Activated T-cell treated with anti-CD3 and anti-CD28 coated beads, Interleukin-2, amount 50 U/mL, for 4 hours (primary cell): ENCODE measurements at regions not wholly inside any gene's neighbourhood (a gene's known extent, or its start where the extent isn't known, plus 50 kb on each side); places are given as distances from the start of the nearest gene placed in this dataset.

Source experiments
- ATAC-seq, 2 donors: fragments of 200-7000 bp; cut with Tn5 transposase; one replicate each; pipeline ENCODE4 v1.10.0; 2021
- DNase-seq: peaks from one replicate; pipeline ENCODE4 v3.0.0-alpha.2; 2020
- H3K27me3 Mint-ChIP-seq: one replicate; pipeline ENCODE4 v1.8.0; 2021; ENCODE audit warnings: low read depth, mixed read lengths
- H3K36me3 Mint-ChIP-seq: one replicate; pipeline ENCODE4 v1.8.0; 2022; ENCODE audit warnings: mixed read lengths; ENCODE audit not compliant: insufficient read depth
- H3K4me1 Mint-ChIP-seq: one replicate; pipeline ENCODE4 v1.8.0; 2021; ENCODE audit warnings: low read depth, mixed read lengths
- H3K4me3 Mint-ChIP-seq: one replicate; pipeline ENCODE4 v1.8.0; 2021; ENCODE audit warnings: mild to moderate bottlenecking, moderate library complexity, mixed read lengths
- H3K9me3 Mint-ChIP-seq: one replicate; pipeline ENCODE4 v1.8.0; 2021; ENCODE audit warnings: mixed read lengths

DNA sequence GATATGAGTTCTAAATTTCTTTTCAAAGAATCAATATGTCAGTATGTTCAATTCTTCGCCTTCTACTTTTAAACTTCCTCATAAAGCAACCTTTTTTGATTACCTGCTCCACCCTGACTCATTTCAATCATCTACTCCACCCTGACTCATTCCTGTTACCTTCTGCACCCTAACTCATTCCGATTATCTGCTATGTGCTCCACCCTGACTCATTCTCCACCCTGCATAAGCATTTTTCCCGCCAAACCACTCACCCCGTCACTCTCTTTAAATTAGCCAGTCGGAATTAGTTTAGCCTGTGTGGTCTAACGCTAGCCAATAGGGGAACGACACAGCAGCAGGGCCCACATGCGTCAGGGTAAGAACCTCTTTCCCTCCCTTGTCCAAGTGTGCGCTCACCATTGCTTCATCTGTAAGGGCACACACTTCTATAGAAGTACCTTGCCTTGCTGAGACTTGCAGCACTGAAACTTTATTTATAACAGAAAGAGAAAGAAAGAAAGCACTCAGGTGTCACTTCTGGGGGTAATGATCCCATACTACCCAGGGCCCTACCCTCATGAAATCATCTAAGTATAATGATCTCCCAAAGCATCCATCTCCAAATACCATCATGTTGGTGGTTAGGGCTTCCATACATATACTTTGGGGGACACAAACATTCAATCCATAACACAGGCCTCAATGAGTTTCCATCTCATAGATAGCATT is 875.2 kb downstream of the RAPGEF2 start:
- Mint-ChIP-seq H3K4me1 (no peaks in the 10 kb centered on the region), H3K4me3 (no peak overlapping the region), H3K36me3 (no peaks in the 10 kb centered on the region), H3K27me3 (no peaks in the 10 kb centered on the region), H3K9me3 (peaks cover 5% of the 10 kb centered on the region)
- DNase-seq, result no peak
- no peak for ATAC-seq

DNA sequence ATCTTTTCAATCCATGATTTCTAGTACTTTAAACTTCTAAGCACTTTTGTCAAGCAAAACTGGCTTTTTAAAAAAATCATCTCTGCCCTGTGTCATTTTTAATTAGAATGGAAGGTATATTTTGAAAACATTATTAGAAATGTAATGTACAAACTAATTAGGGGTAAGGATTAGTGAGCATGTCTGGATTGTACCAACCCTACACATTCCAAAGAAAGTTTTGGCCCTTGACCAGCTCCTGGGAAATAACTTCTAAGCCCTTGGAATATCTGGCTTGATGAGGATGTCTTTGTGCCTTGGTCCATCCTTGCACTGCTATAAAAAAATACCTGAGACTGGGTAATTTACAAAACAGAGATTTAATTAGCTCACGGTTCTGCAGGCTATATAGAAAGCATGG is 876.5 kb downstream of the RAPGEF2 start:
- Mint-ChIP-seq H3K9me3 (peaks cover 5% of the 10 kb centered on the region), H3K4me1 (no peaks in the 10 kb centered on the region), H3K27me3 (no peaks in the 10 kb centered on the region), H3K36me3 (no peaks in the 10 kb centered on the region), H3K4me3 (no peak overlapping the region)
- DNase-seq, result no peak
- no peak for ATAC-seq

DNA sequence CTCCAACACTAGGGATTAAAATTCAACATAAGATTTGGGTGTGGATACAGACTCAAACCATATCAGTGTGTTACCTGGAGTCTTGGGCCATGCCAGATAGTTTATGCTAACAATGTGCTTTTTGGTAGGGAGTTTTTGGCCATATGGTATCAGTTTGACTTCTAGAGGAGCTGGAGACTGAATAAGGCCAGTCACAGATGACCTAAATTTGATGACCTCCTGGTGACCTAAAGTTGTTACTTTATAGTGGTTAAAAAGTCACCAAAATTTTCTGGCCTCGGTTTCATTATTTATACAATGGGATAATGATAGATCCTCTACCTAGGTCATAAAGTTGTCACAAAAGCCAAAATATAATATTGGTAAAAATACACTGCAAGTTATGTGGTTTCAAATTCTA is 877.1 kb downstream of the RAPGEF2 start:
- DNase-seq, result no peak
- ATAC-seq, result no peak
- Mint-ChIP-seq H3K36me3 (no peaks in the 10 kb centered on the region), H3K27me3 (no peaks in the 10 kb centered on the region), H3K9me3 (peaks cover 5% of the 10 kb centered on the region), H3K4me1 (no peaks in the 10 kb centered on the region), H3K4me3 (no peak overlapping the region)

DNA sequence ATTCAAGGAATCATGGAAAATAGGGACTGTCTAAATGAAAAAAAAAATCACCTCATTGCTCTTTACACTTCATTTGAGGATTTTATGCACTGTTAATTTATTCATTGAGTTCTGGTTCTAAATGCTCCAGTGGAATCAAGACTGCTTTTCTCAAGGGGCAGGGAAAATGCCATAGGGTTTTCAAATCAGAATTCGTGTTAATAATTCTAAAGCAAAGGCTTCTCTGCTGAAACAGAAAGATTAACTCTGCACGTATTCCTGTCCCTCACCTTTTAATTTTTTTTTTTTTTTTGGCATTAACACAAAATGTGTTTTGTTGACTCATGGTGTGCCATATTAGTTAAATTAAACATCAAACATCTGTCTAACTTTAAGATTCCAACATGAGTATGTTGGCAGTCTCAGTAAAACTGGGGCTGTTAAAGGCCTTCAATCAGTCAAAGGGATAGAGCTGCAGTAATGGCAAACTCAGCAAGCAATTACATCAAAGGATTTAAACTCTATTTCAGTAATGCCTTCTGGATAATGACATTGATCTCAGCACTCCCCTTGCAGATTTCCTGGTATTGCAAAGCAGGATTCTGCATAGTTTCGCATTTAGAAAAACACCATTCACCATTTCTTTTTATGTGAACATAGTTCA is 878.1 kb downstream of the RAPGEF2 start:
- H3K9me3 Mint-ChIP-seq, result peaks cover 5% of the 10 kb centered on the region
- H3K4me1 Mint-ChIP-seq, result no peaks in the 10 kb centered on the region
- H3K36me3 Mint-ChIP-seq, result no peaks in the 10 kb centered on the region
- H3K4me3 Mint-ChIP-seq, result no peak overlapping the region
- H3K27me3 Mint-ChIP-seq, result no peaks in the 10 kb centered on the region
- no peak for DNase-seq
- no peak for ATAC-seq

DNA sequence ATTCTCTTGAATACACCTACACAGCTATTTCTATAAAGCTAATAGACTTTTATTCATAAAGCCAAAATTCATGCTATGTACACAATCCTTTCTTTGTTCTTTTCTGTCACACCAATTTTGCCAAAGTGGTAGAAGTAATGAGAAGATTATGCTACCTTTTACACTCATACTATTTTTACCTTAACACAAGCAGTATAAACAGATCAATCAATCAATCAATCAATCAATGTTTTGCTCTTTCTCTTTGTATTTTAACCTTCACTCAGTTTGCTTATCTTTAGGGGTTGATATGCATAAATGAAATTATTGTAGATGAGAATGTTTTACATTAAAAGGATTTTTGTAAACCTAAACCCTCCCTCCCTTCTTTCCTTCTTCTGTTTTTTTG is 878.6 kb downstream of the RAPGEF2 start:
- no peaks in the 10 kb centered on the region for H3K36me3 Mint-ChIP-seq
- DNase-seq (no peak), ATAC-seq (no peak)
- H3K9me3 Mint-ChIP-seq, result peaks cover 5% of the 10 kb centered on the region
- no peak overlapping the region for H3K4me3 Mint-ChIP-seq
- H3K27me3 Mint-ChIP-seq, result no peaks in the 10 kb centered on the region
- no peaks in the 10 kb centered on the region for H3K4me1 Mint-ChIP-seq

DNA sequence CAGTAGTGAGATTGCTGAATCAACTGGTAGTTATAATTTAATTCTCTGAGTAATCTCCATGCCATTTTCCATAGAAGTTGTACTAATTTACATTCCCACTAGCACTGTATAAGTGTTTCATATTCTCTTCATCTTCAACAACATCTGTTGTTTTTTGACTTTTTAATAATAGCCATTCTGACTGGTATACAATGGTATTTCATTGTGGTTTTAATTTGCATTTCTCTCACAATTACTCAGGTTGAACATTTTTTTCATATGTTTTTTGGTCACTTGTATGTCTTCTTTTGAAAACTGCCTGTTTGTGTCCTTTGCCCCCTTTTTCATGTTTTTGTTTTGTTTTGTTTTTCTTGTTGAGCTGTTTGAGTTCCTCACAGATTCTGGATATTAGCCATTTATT is 880.2 kb downstream of the RAPGEF2 start:
- H3K27me3 Mint-ChIP-seq, result no peaks in the 10 kb centered on the region
- no peak for DNase-seq
- peaks cover 1% of the 10 kb centered on the region for H3K9me3 Mint-ChIP-seq
- H3K4me3 Mint-ChIP-seq, result no peak overlapping the region
- H3K36me3 Mint-ChIP-seq, result no peaks in the 10 kb centered on the region
- H3K4me1 Mint-ChIP-seq, result no peaks in the 10 kb centered on the region
- ATAC-seq, result no peak

DNA sequence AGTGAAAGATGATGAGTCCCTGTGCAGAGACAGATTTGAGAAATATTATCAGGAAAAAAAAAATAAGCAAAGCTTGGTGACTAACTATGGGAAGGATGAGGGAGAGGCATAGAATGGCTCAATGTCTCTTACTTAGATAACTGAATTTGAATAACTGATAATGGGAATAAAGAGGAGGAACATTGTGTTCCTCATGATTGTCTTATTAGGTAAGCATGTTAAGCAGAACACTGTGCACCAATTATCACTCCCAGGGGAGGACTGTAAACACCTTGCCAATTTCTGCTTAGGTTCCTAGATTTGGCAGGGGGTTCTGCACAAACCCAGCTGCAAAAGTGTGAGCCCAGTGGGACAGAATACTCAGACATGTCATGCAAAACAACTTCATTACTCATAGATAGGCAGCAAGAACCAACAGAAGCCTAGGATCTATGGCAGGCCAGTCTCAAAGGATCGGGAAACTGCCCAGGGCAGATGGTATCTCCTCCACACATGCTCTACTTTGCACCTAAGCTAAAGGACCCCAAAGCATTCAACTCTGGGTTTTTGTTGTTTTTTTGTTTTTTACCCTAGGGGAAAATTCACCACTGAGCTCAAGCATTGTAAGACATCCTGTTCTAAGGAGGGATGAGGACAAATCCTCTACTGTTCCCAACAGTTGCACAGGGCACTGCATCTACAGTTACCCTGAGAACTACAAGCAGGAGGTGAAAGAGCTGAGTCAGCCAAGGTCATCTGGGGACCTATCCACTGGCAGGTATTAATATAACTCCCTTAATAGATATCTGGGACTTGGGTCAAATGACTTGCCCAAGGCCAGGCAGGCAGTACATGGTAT is 907.0 kb downstream of the RAPGEF2 start:
- ATAC-seq (no peak), DNase-seq (no peak)
- Mint-ChIP-seq H3K9me3 (peaks cover 19% of the 10 kb centered on the region), H3K4me3 (no peak overlapping the region), H3K4me1 (no peaks in the 10 kb centered on the region), H3K27me3 (no peaks in the 10 kb centered on the region), H3K36me3 (no peaks in the 10 kb centered on the region)

DNA sequence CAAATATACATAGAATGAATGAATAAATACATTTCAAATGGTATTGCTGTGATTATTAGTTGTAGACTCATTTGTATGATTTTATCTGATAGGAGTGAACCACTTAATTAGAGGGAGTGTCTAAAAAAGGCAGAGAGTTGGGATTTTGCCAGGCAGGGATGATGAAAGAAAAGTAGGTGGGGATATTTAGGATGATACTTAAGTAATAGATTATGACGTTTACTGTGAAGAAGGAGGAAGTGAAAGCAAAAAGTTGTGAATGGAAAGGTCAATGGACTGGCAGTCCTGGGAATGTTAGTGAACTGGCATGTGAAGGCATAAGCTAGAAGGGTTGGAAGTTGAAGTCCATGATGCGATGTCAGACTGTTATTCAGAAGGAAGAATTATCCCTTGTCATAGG is 917.1 kb downstream of the RAPGEF2 start:
- Mint-ChIP-seq H3K9me3 (peaks cover 12% of the 10 kb centered on the region), H3K27me3 (no peaks in the 10 kb centered on the region), H3K36me3 (no peaks in the 10 kb centered on the region), H3K4me3 (no peak overlapping the region), H3K4me1 (no peaks in the 10 kb centered on the region)
- DNase-seq (no peak), ATAC-seq (no peak)

DNA sequence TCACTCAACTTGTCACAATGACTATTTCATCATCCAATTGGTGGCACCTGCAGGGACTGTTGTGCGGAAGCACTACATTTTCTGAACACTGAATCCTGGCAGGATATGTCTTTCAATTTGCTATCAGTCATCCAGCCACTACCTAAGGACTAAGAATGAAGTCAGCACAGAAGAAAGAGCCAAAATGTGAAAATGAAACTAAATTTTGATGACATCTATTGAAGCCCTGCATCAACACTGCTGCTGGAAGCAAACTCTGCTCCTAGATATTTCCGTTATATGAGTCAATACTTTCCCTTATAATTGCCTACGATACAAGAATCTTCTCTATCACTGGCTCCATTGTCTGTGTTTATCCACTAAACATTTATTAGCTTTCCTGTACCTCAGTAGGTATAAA is 917.9 kb downstream of the RAPGEF2 start:
- no peak for ATAC-seq
- no peaks in the 10 kb centered on the region for H3K36me3 Mint-ChIP-seq
- H3K27me3 Mint-ChIP-seq, result no peaks in the 10 kb centered on the region
- no peak for DNase-seq
- H3K9me3 Mint-ChIP-seq, result peaks cover 10% of the 10 kb centered on the region
- no peaks in the 10 kb centered on the region for H3K4me1 Mint-ChIP-seq
- no peak overlapping the region for H3K4me3 Mint-ChIP-seq

DNA sequence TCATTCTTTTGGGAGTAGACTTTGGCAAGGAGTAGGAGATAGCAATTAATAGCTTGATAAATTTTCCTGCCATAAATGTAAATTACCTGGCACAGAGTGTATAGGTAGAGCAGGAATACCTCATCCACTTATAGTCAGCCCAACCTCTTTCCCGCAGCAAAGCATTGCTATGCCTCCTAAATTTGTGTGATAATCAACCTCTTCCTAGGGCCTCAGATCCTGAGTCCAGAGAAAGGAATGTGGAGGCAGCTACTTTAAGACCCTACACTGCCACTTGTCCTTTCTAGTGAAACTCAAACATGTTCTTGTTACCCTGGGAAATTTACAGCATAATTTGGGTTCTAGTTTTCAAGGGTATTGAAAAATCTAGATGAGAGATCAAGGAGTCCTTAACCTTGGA is 919.0 kb downstream of the RAPGEF2 start:
- Mint-ChIP-seq H3K4me1 (no peaks in the 10 kb centered on the region), H3K36me3 (no peaks in the 10 kb centered on the region), H3K9me3 (peaks cover 10% of the 10 kb centered on the region), H3K27me3 (no peaks in the 10 kb centered on the region), H3K4me3 (no peak overlapping the region)
- DNase-seq (no peak), ATAC-seq (no peak)

DNA sequence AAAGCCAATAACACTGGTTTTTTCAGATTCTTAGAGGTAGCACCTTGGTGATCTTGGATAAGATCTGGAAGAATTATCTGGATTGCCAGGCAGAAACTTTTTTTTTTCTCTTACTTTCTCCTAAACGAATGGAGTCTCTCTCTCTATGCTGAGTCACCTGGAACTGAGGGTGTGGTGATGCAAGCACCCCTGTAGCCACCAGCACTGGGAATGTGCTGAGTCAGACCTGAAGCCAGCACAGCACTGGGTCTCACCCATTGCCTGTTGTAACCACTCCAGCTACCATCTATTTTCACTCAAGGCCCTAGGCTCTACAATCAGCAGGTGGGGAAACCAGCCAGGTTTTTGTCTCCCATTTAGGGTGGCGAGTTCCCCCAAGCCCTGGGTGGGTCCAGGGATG is 923.8 kb downstream of the RAPGEF2 start:
- no peak for ATAC-seq

DNA sequence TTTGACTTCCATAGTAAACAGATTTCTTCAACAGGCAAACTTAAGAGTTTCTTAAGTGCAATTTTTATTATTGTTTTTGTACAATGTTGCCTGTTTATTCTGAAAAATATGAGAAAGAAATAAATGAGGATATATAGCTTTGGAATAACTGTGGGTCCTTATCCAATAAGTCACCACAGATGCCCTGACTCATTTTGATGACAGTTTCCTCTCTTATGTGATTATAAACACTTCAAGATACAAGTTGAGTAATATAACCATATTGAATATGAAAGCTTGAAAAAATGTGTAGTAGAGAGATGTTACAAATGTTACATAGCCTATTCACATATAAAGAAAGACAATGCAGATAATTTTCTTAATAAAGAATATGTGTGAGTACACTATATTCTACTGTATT is 931.6 kb downstream of the RAPGEF2 start:
- Mint-ChIP-seq H3K9me3 (peaks cover 5% of the 10 kb centered on the region), H3K27me3 (no peaks in the 10 kb centered on the region), H3K4me3 (no peak overlapping the region), H3K4me1 (no peaks in the 10 kb centered on the region), H3K36me3 (no peaks in the 10 kb centered on the region)
- no peak for ATAC-seq
- no peak for DNase-seq

More for the DNA sequence above, 923.8 kb downstream of the RAPGEF2 start:
- Mint-ChIP-seq H3K9me3 (no peaks in the 10 kb centered on the region), H3K4me1 (no peaks in the 10 kb centered on the region), H3K36me3 (no peaks in the 10 kb centered on the region), H3K27me3 (no peaks in the 10 kb centered on the region), H3K4me3 (no peak overlapping the region)
- no peak for DNase-seq

DNA sequence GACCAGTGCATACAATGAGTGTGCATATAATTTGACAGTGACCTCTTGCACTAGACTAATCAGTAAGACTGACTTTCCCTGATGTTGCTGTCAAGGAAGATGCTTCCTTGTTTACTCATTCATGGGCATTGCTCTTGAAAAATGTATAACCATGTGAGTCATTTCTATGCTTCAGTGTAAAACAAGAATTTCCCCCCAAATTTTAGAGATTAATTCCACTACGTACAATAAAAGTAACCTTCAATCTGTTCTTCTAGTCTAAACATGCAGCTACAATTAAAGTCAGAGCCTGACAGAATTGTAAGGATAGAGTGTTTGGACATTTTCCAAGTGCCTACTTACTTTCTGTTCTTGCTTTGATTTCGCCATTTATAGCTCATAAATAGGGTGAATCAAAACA is 935.7 kb downstream of the RAPGEF2 start:
- H3K36me3 Mint-ChIP-seq, result no peaks in the 10 kb centered on the region
- no peaks in the 10 kb centered on the region for H3K27me3 Mint-ChIP-seq

DNA sequence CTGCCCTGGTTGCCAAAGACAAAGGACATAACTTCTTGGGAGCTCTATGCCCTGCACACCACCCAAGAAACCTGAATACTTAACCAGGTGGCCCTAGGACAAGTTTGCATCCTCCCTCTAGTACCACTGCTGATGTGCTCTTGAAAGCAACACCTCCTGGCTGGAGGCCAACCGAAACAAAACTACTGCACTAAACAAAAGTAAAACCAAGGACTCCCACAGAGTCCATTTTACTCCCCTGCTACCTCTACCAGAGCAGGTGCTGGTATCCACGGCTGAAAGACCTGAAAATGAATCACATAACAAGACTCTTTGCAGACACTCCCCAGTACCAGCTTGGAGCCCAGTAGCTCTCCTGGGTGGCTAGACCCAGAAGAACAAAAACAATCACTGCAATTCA is 941.8 kb downstream of the RAPGEF2 start:
- DNase-seq (no peak), ATAC-seq (no peak)
- Mint-ChIP-seq H3K4me1 (no peaks in the 10 kb centered on the region), H3K27me3 (no peaks in the 10 kb centered on the region), H3K9me3 (peaks cover 28% of the 10 kb centered on the region), H3K4me3 (no peak overlapping the region), H3K36me3 (no peaks in the 10 kb centered on the region)

More for the DNA sequence above, 935.7 kb downstream of the RAPGEF2 start:
- H3K4me3 Mint-ChIP-seq, result no peak overlapping the region
- H3K4me1 Mint-ChIP-seq, result no peaks in the 10 kb centered on the region
- DNase-seq (no peak), ATAC-seq (no peak)
- H3K9me3 Mint-ChIP-seq, result peaks cover 7% of the 10 kb centered on the region
